H1 (cell line): ENCODE measurements at regions not wholly inside any gene's neighbourhood (a gene's known extent, or its start where the extent isn't known, plus 50 kb on each side); places are given as distances from the start of the nearest gene placed in this dataset.

Experiments used
- CTCF ChIA-PET: fragments of 300-600 bp; sonication (Branson Sonifier 250); formaldehyde crosslinking; loops from one replicate; lab custom pipeline; 2021; ENCODE audit not compliant: partially characterized antibody; lab: Charles Lee
- POLR2A ChIA-PET: fragments of 300-600 bp; sonication (Branson Sonifier 250); formaldehyde crosslinking; loops from one replicate; lab custom pipeline; 2021; ENCODE audit warnings: inconsistent platforms; ENCODE audit not compliant: partially characterized antibody; lab: Charles Lee
- DNase-seq, 2 experiments: peaks; one replicate each; pipeline versions ENCODE4 v3.0.0 to v3.0.0-alpha.2; 2010 to 2022; ENCODE audit warnings: low spot score in 2 of 2, low read depth in 1 of 2, mixed read lengths in 1 of 2
- FAIRE-seq: peaks from 2 replicates; lab custom pipeline; 2011; peaks lifted over from hg19 to GRCh38; lab: Jason Lieb, UNC
- H2AFZ ChIP-seq: 2 replicates; pipeline ENCODE4 v1.8.1; 2012; ENCODE audit warnings: low read length, inconsistent platforms
- H2AK5ac ChIP-seq: 2 replicates; pipeline ENCODE4 v1.6.1; 2013; ENCODE audit warnings: low read depth, low read length
- H2BK120ac ChIP-seq: replicated peaks from 2 replicates; pipeline ENCODE3; 2013; ENCODE audit warnings: low read depth, low read length, inconsistent platforms
- H2BK12ac ChIP-seq: 2 replicates; pipeline ENCODE4 v1.6.1; 2013; ENCODE audit warnings: low read depth, low read length
- H2BK15ac ChIP-seq: 2 replicates; pipeline ENCODE4 v1.6.1; 2013; ENCODE audit warnings: low read length
- H2BK20ac ChIP-seq: 2 replicates; pipeline ENCODE4 v1.6.1; 2013; ENCODE audit warnings: low read length
- H2BK5ac ChIP-seq: 2 replicates; pipeline ENCODE4 v1.6.1; 2013; ENCODE audit warnings: low read depth, low read length
- H3K14ac ChIP-seq: 2 replicates; pipeline ENCODE4 v1.6.1; 2013; ENCODE audit warnings: inconsistent platforms; ENCODE audit not compliant: insufficient read length
- H3K18ac ChIP-seq: 2 replicates; pipeline ENCODE4 v1.6.1; 2013; ENCODE audit warnings: low read length; ENCODE audit errors: extremely low read depth
- H3K23ac ChIP-seq: 2 replicates; pipeline ENCODE4 v1.6.1; 2013; ENCODE audit warnings: inconsistent platforms; ENCODE audit not compliant: insufficient read length
- H3K23me2 ChIP-seq: 2 replicates; pipeline ENCODE4 v1.6.1; 2013; ENCODE audit warnings: low read depth, low read length
- H3K27ac ChIP-seq: 2 replicates; pipeline ENCODE4 v1.6.1; 2011; ENCODE audit warnings: low read depth, low read length, inconsistent platforms
- H3K27me3 ChIP-seq, 4 experiments: replicated peaks in 1 of 4; 1 replicate in 1 of 4; 2 replicates in 3 of 4; pipeline versions ENCODE4 v1.6.1 to v1.8.1; 2011 to 2013; ENCODE audit warnings: low read length in 3 of 4, mild to moderate bottlenecking in 3 of 4, inconsistent platforms in 2 of 4, mixed read lengths in 2 of 4, moderate library complexity in 1 of 4; ENCODE audit not compliant: control insufficient read depth in 3 of 4, insufficient read depth in 3 of 4; ENCODE audit errors: extremely low read depth in 1 of 4
- H3K36me3 ChIP-seq, 4 experiments: 2 replicates each; pipeline versions ENCODE4 v1.6.1 to v1.8.1; 2011 to 2013; ENCODE audit warnings: mild to moderate bottlenecking in 4 of 4, low read length in 3 of 4, moderate library complexity in 2 of 4, control low read depth in 1 of 4, inconsistent platforms in 1 of 4; ENCODE audit not compliant: insufficient read depth in 4 of 4, control insufficient read depth in 2 of 4
- H3K4ac ChIP-seq: replicated peaks from 2 replicates; pipeline ENCODE3; 2013; ENCODE audit warnings: low read length, low read depth, mixed read lengths, inconsistent platforms; ENCODE audit not compliant: insufficient read length
- H3K4me1 ChIP-seq, 4 experiments: replicated peaks in 1 of 4; 1 replicate in 1 of 4; 2 replicates in 3 of 4; pipeline versions ENCODE4 v1.6.1 to v1.8.1; 2011 to 2013; ENCODE audit warnings: low read length in 3 of 4, inconsistent platforms in 2 of 4, mixed read lengths in 1 of 4; ENCODE audit not compliant: insufficient read depth in 4 of 4, control insufficient read depth in 3 of 4
- H3K4me2 ChIP-seq, 2 experiments: 2 replicates each; pipeline versions ENCODE4 v1.6.1 to v1.8.1; 2011 to 2013; ENCODE audit warnings: low read depth in 2 of 2, low read length in 2 of 2, control low read depth in 1 of 2, inconsistent platforms in 1 of 2, mild to moderate bottlenecking in 1 of 2; ENCODE audit not compliant: insufficient read depth in 1 of 2
- H3K4me3 ChIP-seq, 4 experiments: fragments of 200-600, 300-600 bp in 1 of 4; sonication (generic), shearing (Covaris generic), sonication (Bioruptor Twin) in 1 of 4; 2 replicates each; pipeline versions ENCODE4 v1.5.1 to v1.8.1; 2011 to 2016; ENCODE audit warnings: low read length in 4 of 4, low read depth in 3 of 4, control low read depth in 2 of 4, inconsistent platforms in 2 of 4, mild to moderate bottlenecking in 2 of 4, mixed read lengths in 1 of 4, moderate library complexity in 1 of 4; ENCODE audit not compliant: insufficient read depth in 2 of 4; ENCODE audit errors: extremely low read depth in 1 of 4
- H3K56ac ChIP-seq: replicated peaks from 2 replicates; pipeline ENCODE3; 2013; ENCODE audit warnings: low read depth, mild to moderate bottlenecking, mixed read lengths, low read length, inconsistent platforms; ENCODE audit not compliant: insufficient read length
- H3K79me1 ChIP-seq: 2 replicates; pipeline ENCODE4 v1.6.1; 2013; ENCODE audit warnings: low read depth, low read length, control low read depth
- H3K79me2 ChIP-seq, 2 experiments: 2 replicates each; pipeline versions ENCODE4 v1.6.1 to v1.8.1; 2012 to 2013; ENCODE audit warnings: low read length in 2 of 2, mild to moderate bottlenecking in 2 of 2, inconsistent platforms in 1 of 2; ENCODE audit not compliant: insufficient read depth in 2 of 2, control insufficient read depth in 1 of 2
- H3K9ac ChIP-seq, 4 experiments: replicated peaks in 1 of 4; 1 replicate in 1 of 4; 2 replicates in 3 of 4; pipeline versions ENCODE4 v1.6.1 to v1.8.1; 2011 to 2013; ENCODE audit warnings: low read depth in 3 of 4, low read length in 3 of 4, control low read depth in 2 of 4, mild to moderate bottlenecking in 2 of 4, moderate library complexity in 2 of 4, inconsistent platforms in 1 of 4; ENCODE audit errors: extremely low read depth in 1 of 4
- H3K9me3 ChIP-seq, 2 experiments: 2 replicates each; pipeline versions ENCODE4 v1.6.1 to v1.8.1; 2012 to 2013; ENCODE audit warnings: mild to moderate bottlenecking in 2 of 2, moderate library complexity in 2 of 2, control low read depth in 1 of 2, inconsistent platforms in 1 of 2, low read depth in 1 of 2, low read length in 1 of 2, mixed read lengths in 1 of 2; ENCODE audit not compliant: insufficient read depth in 2 of 2
- H4K20me1 ChIP-seq, 2 experiments: replicated peaks in 1 of 2; 2 replicates each; pipeline versions ENCODE3 to v1.8.1; 2011 to 2013; ENCODE audit warnings: inconsistent platforms in 2 of 2, low read length in 2 of 2, mild to moderate bottlenecking in 1 of 2; ENCODE audit not compliant: insufficient read depth in 2 of 2, control insufficient read depth in 1 of 2
- H4K5ac ChIP-seq: 2 replicates; pipeline ENCODE4 v1.6.1; 2013; ENCODE audit warnings: low read length, low read depth, mixed read lengths, inconsistent platforms; ENCODE audit not compliant: insufficient read length
- H4K8ac ChIP-seq: 2 replicates; pipeline ENCODE4 v1.8.0; 2013; ENCODE audit warnings: mild to moderate bottlenecking, moderate library complexity, low read length, inconsistent platforms; ENCODE audit not compliant: insufficient read depth; ENCODE audit errors: extremely low read depth
- H4K91ac ChIP-seq: replicated peaks from 2 replicates; pipeline ENCODE3; 2013; ENCODE audit warnings: low read length, mixed read lengths, inconsistent platforms; ENCODE audit not compliant: insufficient read length
- ATF3 ChIP-seq: IDR thresholded peaks from 2 replicates; pipeline ENCODE4 v1.6.1; 2011; ENCODE audit warnings: low read depth, mild to moderate bottlenecking, low read length; ENCODE audit not compliant: insufficient read depth
- CBX8 ChIP-seq: fragments of 300-800, 300-1000 bp; sonication (generic); IDR thresholded peaks from 2 replicates; pipeline ENCODE4 v1.7.1; 2016; ENCODE audit warnings: low read depth, low read length, borderline replicate concordance
- CHD2 ChIP-seq: IDR thresholded peaks from 2 replicates; pipeline ENCODE4 v1.6.1; 2012; ENCODE audit warnings: low read length, improper control_type of control experiment
- CREB1 ChIP-seq: IDR thresholded peaks from 2 replicates; pipeline ENCODE4 v1.6.1; 2012; ENCODE audit warnings: inconsistent platforms
- CTBP2 ChIP-seq: IDR thresholded peaks from 2 replicates; pipeline ENCODE4 v1.7.0; 2011; ENCODE audit warnings: borderline replicate concordance, mild to moderate bottlenecking, moderate library complexity, mixed read lengths, low read length; ENCODE audit not compliant: insufficient read depth, insufficient read length
- FOSL1 ChIP-seq: IDR thresholded peaks from 2 replicates; pipeline ENCODE4 v1.6.1; 2011; ENCODE audit warnings: mild to moderate bottlenecking, low read depth, low read length, moderate library complexity; ENCODE audit not compliant: insufficient read depth
- KDM1A ChIP-seq: fragments of 200-600, 300-600 bp; sonication (generic); IDR thresholded peaks from 2 replicates; pipeline ENCODE4 v1.7.1; 2016; ENCODE audit warnings: mild to moderate bottlenecking, low read length, borderline replicate concordance
- POLR2AphosphoS5 ChIP-seq: IDR thresholded peaks from 2 replicates; pipeline ENCODE4 v1.6.1; 2011; ENCODE audit warnings: low read depth, low read length
- RNF2 ChIP-seq: fragments of 200-900, 300-1000 bp; sonication (generic); IDR thresholded peaks from 2 replicates; pipeline ENCODE4 v1.7.1; 2016; ENCODE audit warnings: borderline replicate concordance, low read depth, mild to moderate bottlenecking, antibody characterized with exemption, low read length; ENCODE audit not compliant: poor library complexity, severe bottlenecking; ENCODE audit errors: missing control alignments
- RXRA ChIP-seq: IDR thresholded peaks from 2 replicates; pipeline ENCODE4 v1.6.1; 2011; ENCODE audit warnings: low read depth, mild to moderate bottlenecking, low read length, moderate library complexity; ENCODE audit not compliant: insufficient read depth
- SIRT6 ChIP-seq: IDR thresholded peaks from one replicate; pipeline ENCODE4 v1.7.1; 2012; ENCODE audit warnings: low read length, inconsistent platforms
- SIX5 ChIP-seq: IDR thresholded peaks from 2 replicates; pipeline ENCODE4 v1.6.1; 2011; ENCODE audit warnings: mild to moderate bottlenecking, low read depth, low read length
- SUZ12 ChIP-seq: fragments of 200-600 bp; sonication (generic); IDR thresholded peaks from 2 replicates; pipeline ENCODE4 v1.6.1; 2012; ENCODE audit warnings: mild to moderate bottlenecking, inconsistent platforms, low read length, moderate library complexity, mixed read lengths
- TCF12 ChIP-seq: IDR thresholded peaks from 2 replicates; pipeline ENCODE4 v1.6.1; 2011; ENCODE audit warnings: low read depth, mild to moderate bottlenecking, low read length
- WGBS, 2 experiments: shearing (Covaris generic) in 1 of 2; methylation state at CpG; one replicate each; pipeline versions ENCODE4 v1.1.6 to v1.1.7; 2013 to 2015; ENCODE audit warnings: low lambda C conversion rate in 2 of 2, mixed read lengths in 2 of 2, inconsistent platforms in 1 of 2, low coverage in 1 of 2, missing lambda C conversion rate in 1 of 2; ENCODE audit not compliant: insufficient replicate concordance in 2 of 2, insufficient coverage in 1 of 2, insufficient read length in 1 of 2; ENCODE audit errors: extremely low coverage in 1 of 2, missing lambda C conversion rate in 1 of 2; 5-methylcytosine and 5-hydroxymethylcytosine counted together

DNA sequence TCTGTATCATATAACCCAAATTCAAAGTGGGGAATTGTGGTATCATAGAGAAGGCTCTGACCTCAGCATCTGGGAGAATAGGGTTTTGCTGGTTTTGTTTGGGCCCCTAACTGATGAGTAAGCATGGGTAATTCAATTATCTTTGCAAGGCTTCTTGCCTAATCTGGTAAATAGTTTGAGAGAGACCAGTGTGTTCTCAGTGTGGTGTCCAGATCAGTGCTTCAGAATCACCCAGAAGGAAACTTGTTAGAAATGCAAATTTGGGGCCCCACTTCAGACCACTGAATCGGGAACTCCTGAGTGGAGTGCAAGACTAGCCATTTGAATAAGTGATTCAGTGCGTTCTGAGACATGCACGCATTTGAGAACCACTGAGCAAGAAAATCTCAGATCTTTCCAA lies 282.7 kb downstream of the EPHA4 start:
- CTCF ChIA-PET, result no interaction called here
- TF ChIP-seq CREB1 (no peak), RXRA (no peak), RNF2 (no peak), SIRT6 (no peak), CTBP2 (no peak), SIX5 (no peak), SUZ12 (no peak), CHD2 (no peak), FOSL1 (no peak), KDM1A (no peak), ATF3 (no peak), CBX8 (no peak), POLR2AphosphoS5 (no peak), TCF12 (no peak)

More for the DNA sequence above, 282.7 kb downstream of the EPHA4 start:
- H2BK15ac ChIP-seq, result no peak overlapping the region
- no peak overlapping the region for H3K18ac ChIP-seq
- no peak overlapping the region for H4K8ac ChIP-seq
- no peaks in the 10 kb centered on the region for H3K27me3 ChIP-seq
- no peak overlapping the region for H2AK5ac ChIP-seq
- WGBS, 2 experiments, result 79% methylated on average over 3 of the region's 3 CpGs; no CpG with 5 or more reads in 1 of the 2 experiments
- H4K20me1 ChIP-seq, result no peaks in the 10 kb centered on the region
- DNase-seq, result no peak
- H2BK5ac ChIP-seq, result no peak overlapping the region
- H3K4me3 ChIP-seq, result no peak overlapping the region
- H3K36me3 ChIP-seq, result no peaks in the 10 kb centered on the region
- H3K79me2 ChIP-seq, result no peaks in the 10 kb centered on the region
- H2BK20ac ChIP-seq, result no peak overlapping the region
- H3K23me2 ChIP-seq, result no peaks in the 10 kb centered on the region
- H3K56ac ChIP-seq, result no peak overlapping the region
- no peak overlapping the region for H3K9ac ChIP-seq
- H3K79me1 ChIP-seq, result no peaks in the 10 kb centered on the region
- H3K4ac ChIP-seq, result no peak overlapping the region
- H3K9me3 ChIP-seq, result no peaks in the 10 kb centered on the region; a peak in 1 of 4 replicates
- no peak overlapping the region for H2BK120ac ChIP-seq
- H3K27ac ChIP-seq, result no peak overlapping the region
- H3K4me2 ChIP-seq, result no peak overlapping the region
- no peak for FAIRE-seq
- H4K5ac ChIP-seq, result no peak overlapping the region
- no peaks in the 10 kb centered on the region; a peak in 1 of 7 replicates for H3K4me1 ChIP-seq
- no peak overlapping the region; the same call in 1 of the 2 replicates for H2BK12ac ChIP-seq
- no peak overlapping the region for H4K91ac ChIP-seq
- no peak overlapping the region for H3K14ac ChIP-seq
- H2AFZ ChIP-seq, result no peak overlapping the region
- no peak overlapping the region for H3K23ac ChIP-seq
- POLR2A ChIA-PET, result no interaction called here
